Skeletal muscle tissue (tissue), 3 donors: ENCODE measurements at regions not wholly inside any gene's neighbourhood (a gene's known extent, or its start where the extent isn't known, plus 50 kb on each side); places are given as distances from the start of the nearest gene placed in this dataset.
"Not testable (repeated sequence)": the region's sequence is repeated elsewhere in the genome, so short reads cannot be mapped to it uniquely, and the experiment has no call there.

Experiments
- H3K27ac ChIP-seq: one replicate; pipeline ENCODE4 v1.7.0; 2013; ENCODE audit warnings: mild to moderate bottlenecking, low read depth, low read length, inconsistent platforms
- H3K27me3 ChIP-seq, 3 donors: one replicate each; pipeline ENCODE4 v1.7.0; 2013; ENCODE audit warnings: low read length in 3 of 3; ENCODE audit not compliant: control insufficient read depth in 3 of 3, insufficient read depth in 3 of 3
- H3K36me3 ChIP-seq, 3 donors: one replicate each; pipeline ENCODE4 v1.7.0; 2013; ENCODE audit warnings: low read length in 3 of 3; ENCODE audit not compliant: control insufficient read depth in 3 of 3, insufficient read depth in 3 of 3
- H3K4me1 ChIP-seq, 3 donors: one replicate each; pipeline ENCODE4 v1.7.0; 2013; ENCODE audit warnings: low read length in 3 of 3, mild to moderate bottlenecking in 3 of 3; ENCODE audit not compliant: control insufficient read depth in 3 of 3, insufficient read depth in 3 of 3
- H3K4me3 ChIP-seq, 3 donors: one replicate each; pipeline ENCODE4 v1.7.0; 2013; ENCODE audit warnings: low read length in 3 of 3
- H3K9ac ChIP-seq, 3 donors: one replicate each; pipeline ENCODE4 v1.7.0; 2013; ENCODE audit warnings: low read length in 3 of 3, mild to moderate bottlenecking in 3 of 3, moderate library complexity in 2 of 3, low read depth in 1 of 3
- H3K9me3 ChIP-seq, 3 donors: one replicate each; pipeline ENCODE4 v1.7.0; 2013; ENCODE audit warnings: low read length in 3 of 3; ENCODE audit not compliant: control insufficient read depth in 3 of 3
- donor health status: Osteomylitis.

DNA sequence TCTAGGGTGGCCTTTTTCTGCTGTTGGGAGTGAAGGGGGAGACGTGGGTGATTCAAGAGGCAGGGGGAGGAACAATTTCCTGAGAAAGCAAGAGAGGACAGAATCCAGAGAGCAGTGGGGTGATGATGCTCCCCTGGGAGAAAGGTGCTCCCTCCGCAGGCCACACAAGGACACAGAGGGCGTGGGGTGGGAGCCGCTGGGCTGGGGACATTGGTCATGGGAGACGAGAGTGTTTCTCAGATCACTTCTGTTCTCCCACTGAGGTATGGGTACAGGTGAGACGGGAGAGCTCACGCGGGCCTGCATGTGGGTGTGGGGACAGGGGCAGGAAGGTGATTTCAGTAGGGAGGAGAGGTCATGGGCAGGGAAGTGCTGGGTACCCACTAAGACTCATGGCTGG, 259.5 kb upstream of the CTBP2 start:
- Histone ChIP-seq H3K27me3 (peaks cover 0 to 10% (median 0%) of the 10 kb centered on the region in 3 donors), H3K4me1 (no peaks in the 10 kb centered on the region), H3K36me3 (no peaks in the 10 kb centered on the region), H3K9me3 (peaks cover 0 to 3% (median 0%) of the 10 kb centered on the region in 3 donors), H3K9ac (no peak overlapping the region), H3K27ac (no peak overlapping the region), H3K4me3 (no peak overlapping the region)

DNA sequence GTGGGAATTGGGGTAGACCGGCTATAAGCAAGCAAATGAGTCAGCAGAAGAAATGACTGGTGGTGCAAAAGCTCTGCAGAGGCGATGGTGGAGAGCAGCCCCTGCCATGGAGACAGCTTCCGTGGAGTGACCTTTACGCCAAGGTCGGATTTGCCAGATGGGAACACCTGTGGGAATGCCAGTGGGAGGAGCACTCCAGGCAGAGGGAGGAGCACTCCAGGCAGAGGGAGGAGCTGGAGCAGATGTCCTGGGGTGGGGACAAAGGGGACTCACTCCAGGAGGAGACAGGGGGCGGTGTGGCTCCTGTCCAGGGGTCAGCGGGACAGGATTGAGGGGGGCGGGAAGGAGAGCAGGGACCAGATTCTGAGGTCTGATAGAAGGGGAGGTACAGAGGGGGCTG, 258.8 kb upstream of the CTBP2 start:
- Histone ChIP-seq H3K36me3 (no peaks in the 10 kb centered on the region), H3K4me1 (no peaks in the 10 kb centered on the region), H3K27ac (no peak overlapping the region), H3K4me3 (no peak overlapping the region), H3K9ac (no peak overlapping the region), H3K9me3 (no peaks in the 10 kb centered on the region), H3K27me3 (peaks cover 0 to 10% (median 4%) of the 10 kb centered on the region in 3 donors)

- H3K9me3 ChIP-seq: no peaks in the 10 kb centered on the region
- no peaks in the 10 kb centered on the region for H3K36me3 ChIP-seq
- peaks cover 0 to 10% (median 4%) of the 10 kb centered on the region in 3 donors for H3K27me3 ChIP-seq
Measured at GRCh38 chr10:125417605-125418004, 257.2 kb upstream of the CTBP2 start.

GRCh38 chr10:125415964-125416363, 255.6 kb upstream of the CTBP2 start:
- H3K4me1 ChIP-seq: no peaks in the 10 kb centered on the region
- H3K9me3 ChIP-seq: no peaks in the 10 kb centered on the region
- peaks cover 0 to 10% (median 4%) of the 10 kb centered on the region in 3 donors for H3K27me3 ChIP-seq
- no peak overlapping the region for H3K9ac ChIP-seq
- H3K4me3 ChIP-seq: no peak overlapping the region
- H3K36me3 ChIP-seq: no peaks in the 10 kb centered on the region
- no peak overlapping the region for H3K27ac ChIP-seq

More at GRCh38 chr10:125417605-125418004, 257.2 kb upstream of the CTBP2 start:
- Histone ChIP-seq H3K4me1 (no peaks in the 10 kb centered on the region), H3K9ac (no peak overlapping the region), H3K4me3 (no peak overlapping the region), H3K27ac (no peak overlapping the region)

DNA sequence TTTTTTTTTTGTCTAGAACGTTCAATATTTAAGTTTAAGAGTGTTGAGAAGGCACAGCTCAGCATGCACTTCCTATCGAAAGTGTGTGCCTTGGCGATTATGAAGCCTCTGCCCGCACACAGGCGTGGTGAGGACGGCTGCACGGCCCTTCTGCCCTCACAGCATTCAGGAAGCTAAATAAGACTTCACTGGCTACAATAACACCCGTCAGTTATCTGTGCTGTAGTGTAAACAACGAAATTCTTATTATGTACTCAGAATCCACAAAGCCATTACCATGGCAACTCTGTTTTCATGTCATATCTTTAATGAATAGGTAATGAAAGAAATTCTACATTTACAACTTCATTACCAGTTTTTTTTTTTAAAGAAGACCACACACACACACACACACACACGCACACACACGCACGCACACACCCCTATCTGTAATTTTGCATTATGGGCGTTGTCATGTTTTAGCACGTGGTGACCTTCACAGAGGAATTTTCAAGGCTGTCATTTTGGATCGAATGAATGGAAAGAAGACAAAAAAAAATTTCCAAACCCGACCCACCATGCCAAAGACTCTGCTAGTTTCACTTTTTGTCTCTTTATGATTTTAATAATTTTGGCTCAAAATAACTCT, 254.8 kb upstream of the CTBP2 start:
- H3K9ac ChIP-seq: no peak overlapping the region
- no peak overlapping the region for H3K27ac ChIP-seq
- no peaks in the 10 kb centered on the region for H3K4me1 ChIP-seq
- H3K36me3 ChIP-seq: no peaks in the 10 kb centered on the region
- peaks cover 0 to 10% (median 4%) of the 10 kb centered on the region in 3 donors for H3K27me3 ChIP-seq
- no peaks in the 10 kb centered on the region for H3K9me3 ChIP-seq
- H3K4me3 ChIP-seq: no peak overlapping the region

- Histone ChIP-seq H3K4me3 (no peak overlapping the region), H3K9ac (no peak overlapping the region)
Measured at GRCh38 chr10:125411724-125412123, 251.4 kb upstream of the CTBP2 start.

GRCh38 chr10:125409756-125410155, 249.4 kb upstream of the CTBP2 start:
- Histone ChIP-seq H3K9ac (no peak overlapping the region), H3K9me3 (no peaks in the 10 kb centered on the region), H3K36me3 (no peaks in the 10 kb centered on the region), H3K4me1 (no peaks in the 10 kb centered on the region), H3K4me3 (no peak overlapping the region), H3K27ac (no peak overlapping the region), H3K27me3 (peaks cover 2 to 11% (median 3%) of the 10 kb centered on the region in 3 donors)

More at GRCh38 chr10:125411724-125412123, 251.4 kb upstream of the CTBP2 start:
- no peaks in the 10 kb centered on the region for H3K36me3 ChIP-seq
- no peak overlapping the region for H3K27ac ChIP-seq
- H3K27me3 ChIP-seq: peaks cover 2 to 11% (median 7%) of the 10 kb centered on the region in 3 donors
- H3K9me3 ChIP-seq: no peaks in the 10 kb centered on the region
- H3K4me1 ChIP-seq: no peaks in the 10 kb centered on the region

GRCh38 chr10:125407557-125407956, 247.2 kb upstream of the CTBP2 start:
- no peaks in the 10 kb centered on the region for H3K4me1 ChIP-seq
- H3K27me3 ChIP-seq: peaks cover 2 to 8% (median 3%) of the 10 kb centered on the region in 3 donors
- no peaks in the 10 kb centered on the region for H3K36me3 ChIP-seq
- H3K9me3 ChIP-seq: no peaks in the 10 kb centered on the region
- no peak overlapping the region for H3K4me3 ChIP-seq
- H3K9ac ChIP-seq: no peak overlapping the region
- no peak overlapping the region for H3K27ac ChIP-seq

GRCh38 chr10:125407000-125407502, 246.7 kb upstream of the CTBP2 start:
- Histone ChIP-seq H3K27ac (no peak overlapping the region), H3K4me1 (no peaks in the 10 kb centered on the region), H3K4me3 (no peak overlapping the region), H3K9me3 (no peaks in the 10 kb centered on the region), H3K36me3 (no peaks in the 10 kb centered on the region), H3K27me3 (peaks cover 2 to 8% (median 3%) of the 10 kb centered on the region in 3 donors), H3K9ac (no peak overlapping the region)

GRCh38 chr10:125404902-125405301, 244.5 kb upstream of the CTBP2 start:
- H3K9me3 ChIP-seq, H3K4me3 ChIP-seq, H3K27me3 ChIP-seq, H3K9ac ChIP-seq, H3K36me3 ChIP-seq, H3K4me1 ChIP-seq, H3K27ac ChIP-seq: not testable (repeated sequence)
